Stomach (tissue), 8 donors: ENCODE measurements at regions not wholly inside any gene's neighbourhood (a gene's known extent, or its start where the extent isn't known, plus 50 kb on each side); places are given as distances from the start of the nearest gene placed in this dataset.
A peak's percentile ranks its signal among the peaks of the same experiment; 100 is the strongest.

Experiments
- DNase-seq, 2 donors: peaks; one replicate each; pipeline versions ENCODE4 v3.0.0 to v3.0.0-alpha.2; 2013 to 2019
- H3K27ac ChIP-seq, 5 donors: fragments of 200-600 bp in 4 of 5; sonication (generic) in 4 of 5; one replicate each; pipeline ENCODE4 v1.5.1; 2013 to 2019; ENCODE audit warnings: mild to moderate bottlenecking in 1 of 5, moderate library complexity in 1 of 5
- H3K27me3 ChIP-seq, 3 donors: fragments of 200-600 bp; sonication (generic); one replicate each; pipeline ENCODE4 v1.5.1; 2017 to 2019; ENCODE audit warnings: mixed run types in 1 of 3
- H3K36me3 ChIP-seq, 4 donors: fragments of 200-600 bp; sonication (generic); 1 replicate in 3 of 4; 2 replicates in 1 of 4; pipeline ENCODE4 v1.5.1; 2016 to 2019
- H3K4me1 ChIP-seq, 4 donors: fragments of 200-600 bp; sonication (generic); one replicate each; pipeline ENCODE4 v1.5.1; 2016 to 2019
- H3K4me3 ChIP-seq, 4 donors: fragments of 200-600 bp; sonication (generic) in 3 of 4; one replicate each; pipeline ENCODE4 v1.5.1; 2016 to 2019; ENCODE audit warnings: mild to moderate bottlenecking in 1 of 4
- H3K9me3 ChIP-seq, 4 donors: fragments of 200-600 bp; sonication (generic); one replicate each; pipeline ENCODE4 v1.5.1; 2016 to 2019
- EP300 ChIP-seq: sonication (generic); formaldehyde crosslinking; IDR thresholded peaks from one replicate; pipeline ENCODE4 v1.6.1; 2017; ENCODE audit warnings: antibody characterized with exemption
- POLR2A ChIP-seq, 4 donors: fragments of 450-650 bp; IDR thresholded peaks; one replicate each; pipeline ENCODE4 v1.6.1; 2016; ENCODE audit warnings: antibody characterized with exemption in 4 of 4, control low read depth in 2 of 4, mild to moderate bottlenecking in 1 of 4, moderate library complexity in 1 of 4
- POLR2AphosphoS5 ChIP-seq, 3 donors: sonication (generic); formaldehyde crosslinking; IDR thresholded peaks; one replicate each; pipeline ENCODE4 v1.6.1; 2016; ENCODE audit warnings: antibody characterized with exemption in 3 of 3
- WGBS, 5 donors: extraction: QIAGEN DNeasy Blood & Tissue Kit in 3 of 5; methylation state at CpG; one replicate each; pipeline versions ENCODE4 v1.1.5 to v1.1.7; 2013 to 2018; 5-methylcytosine and 5-hydroxymethylcytosine counted together
- intact Hi-C: fragments of 100-400 bp; cut with DNase I; formaldehyde crosslinking; loops from one replicate; pipeline ENCODE4 v1.15.1; 2023; ENCODE audit warnings: low total_unique reads
- TF ChIP-seq, protein P1 (sequence below), 7 experiments: fragments of 450-650 bp in 4 of 7; fragments of 200-600 bp in 3 of 7; sonication (generic) in 3 of 7; IDR thresholded peaks; one replicate each; pipeline ENCODE4 v1.5.1; 2016 to 2019; ENCODE audit warnings: antibody characterized with exemption in 7 of 7, control low read depth in 2 of 7, mild to moderate bottlenecking in 1 of 7
- donor health status: healthy with polysubstance abuse.
- donor health status: Bipolar disorder and iron deficiency.
- donor health status: healthy.

DNA sequence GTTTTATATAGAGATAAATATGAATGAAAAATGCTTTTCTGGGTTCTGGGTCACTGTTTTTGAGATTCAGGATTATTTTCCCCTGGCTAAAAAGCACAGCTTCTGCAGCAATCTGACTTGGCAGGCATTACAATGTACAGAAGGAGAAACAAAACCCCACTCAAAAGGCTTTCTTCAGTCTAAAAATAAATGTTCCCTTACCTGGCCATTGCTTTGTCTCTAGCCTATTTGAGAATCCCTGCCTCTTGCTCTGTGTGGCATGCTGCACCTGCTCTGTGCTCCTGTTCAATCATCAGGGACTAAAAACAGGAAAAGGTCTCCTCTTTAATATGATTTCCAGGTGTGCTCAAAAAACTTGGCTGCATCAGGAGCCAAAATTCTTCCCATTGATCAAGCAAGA lies 187.4 kb upstream of the STAC start:
- Histone ChIP-seq H3K4me1 (no peaks in the 10 kb centered on the region), H3K36me3 (no peaks in the 10 kb centered on the region), H3K27ac (no peak overlapping the region), H3K27me3 (no peaks in the 10 kb centered on the region), H3K4me3 (no peak overlapping the region), H3K9me3 (peaks cover 0 to 4% (median 0%) of the 10 kb centered on the region in 4 donors)
- intact Hi-C loops: no loop called here
- TF ChIP-seq POLR2AphosphoS5 (IDR thresholded peaks at IDR 0.05): no peak
- no peak for DNase-seq

- no peaks in the 10 kb centered on the region for H3K4me1 ChIP-seq
- TF ChIP-seq, protein P1, sequence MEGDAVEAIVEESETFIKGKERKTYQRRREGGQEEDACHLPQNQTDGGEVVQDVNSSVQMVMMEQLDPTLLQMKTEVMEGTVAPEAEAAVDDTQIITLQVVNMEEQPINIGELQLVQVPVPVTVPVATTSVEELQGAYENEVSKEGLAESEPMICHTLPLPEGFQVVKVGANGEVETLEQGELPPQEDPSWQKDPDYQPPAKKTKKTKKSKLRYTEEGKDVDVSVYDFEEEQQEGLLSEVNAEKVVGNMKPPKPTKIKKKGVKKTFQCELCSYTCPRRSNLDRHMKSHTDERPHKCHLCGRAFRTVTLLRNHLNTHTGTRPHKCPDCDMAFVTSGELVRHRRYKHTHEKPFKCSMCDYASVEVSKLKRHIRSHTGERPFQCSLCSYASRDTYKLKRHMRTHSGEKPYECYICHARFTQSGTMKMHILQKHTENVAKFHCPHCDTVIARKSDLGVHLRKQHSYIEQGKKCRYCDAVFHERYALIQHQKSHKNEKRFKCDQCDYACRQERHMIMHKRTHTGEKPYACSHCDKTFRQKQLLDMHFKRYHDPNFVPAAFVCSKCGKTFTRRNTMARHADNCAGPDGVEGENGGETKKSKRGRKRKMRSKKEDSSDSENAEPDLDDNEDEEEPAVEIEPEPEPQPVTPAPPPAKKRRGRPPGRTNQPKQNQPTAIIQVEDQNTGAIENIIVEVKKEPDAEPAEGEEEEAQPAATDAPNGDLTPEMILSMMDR (IDR thresholded peaks at IDR 0.05): no peak
- TF ChIP-seq POLR2A (IDR thresholded peaks at IDR 0.05) (no peak), POLR2AphosphoS5 (IDR thresholded peaks at IDR 0.05) (no peak)
- H3K36me3 ChIP-seq: no peaks in the 10 kb centered on the region
- intact Hi-C loops: no loop called here
- H3K9me3 ChIP-seq: peaks cover 0 to 4% (median 0%) of the 10 kb centered on the region in 4 donors
- H3K27ac ChIP-seq: no peak overlapping the region
- H3K4me3 ChIP-seq: no peak overlapping the region
- no peaks in the 10 kb centered on the region for H3K27me3 ChIP-seq
- 46 to 61% (median 57%) methylated on average over 2 of the region's 2 CpGs for WGBS, 5 donors
- DNase-seq: peak in 1 of 2 donors; percentile 23
Measured at GRCh38 chr3:36193448-36193847, 186.9 kb upstream of the STAC start.

DNA sequence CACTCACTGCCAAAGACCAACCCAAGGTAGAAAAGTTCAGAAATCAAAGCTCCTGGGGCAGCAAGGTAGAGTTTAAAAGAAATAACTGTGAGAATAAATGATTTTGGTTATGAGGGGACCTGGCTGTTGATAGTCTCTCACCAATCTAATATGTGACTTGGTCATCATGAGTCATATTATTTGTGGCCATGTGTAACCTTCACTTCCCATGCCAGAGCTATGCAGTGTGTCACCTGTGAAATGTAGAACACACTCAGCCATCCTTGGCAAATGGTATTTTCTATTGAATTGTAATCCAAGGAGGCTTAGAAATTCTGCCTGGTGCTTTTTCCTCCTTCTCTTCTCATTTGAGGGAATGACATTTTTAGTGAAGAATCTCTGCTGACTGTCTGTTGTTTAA lies 184.2 kb upstream of the STAC start:
- DNase-seq: no peak
- Histone ChIP-seq H3K4me1 (no peaks in the 10 kb centered on the region), H3K9me3 (no peaks in the 10 kb centered on the region), H3K27ac (no peak overlapping the region), H3K27me3 (no peaks in the 10 kb centered on the region), H3K36me3 (no peaks in the 10 kb centered on the region), H3K4me3 (no peak overlapping the region)
- TF ChIP-seq POLR2A (IDR thresholded peaks at IDR 0.05) (no peak), POLR2AphosphoS5 (IDR thresholded peaks at IDR 0.05) (no peak), EP300 (no peak)
- TF ChIP-seq, protein P1 (IDR thresholded peaks at IDR 0.05): no peak
- intact Hi-C loops: no loop called here

DNA sequence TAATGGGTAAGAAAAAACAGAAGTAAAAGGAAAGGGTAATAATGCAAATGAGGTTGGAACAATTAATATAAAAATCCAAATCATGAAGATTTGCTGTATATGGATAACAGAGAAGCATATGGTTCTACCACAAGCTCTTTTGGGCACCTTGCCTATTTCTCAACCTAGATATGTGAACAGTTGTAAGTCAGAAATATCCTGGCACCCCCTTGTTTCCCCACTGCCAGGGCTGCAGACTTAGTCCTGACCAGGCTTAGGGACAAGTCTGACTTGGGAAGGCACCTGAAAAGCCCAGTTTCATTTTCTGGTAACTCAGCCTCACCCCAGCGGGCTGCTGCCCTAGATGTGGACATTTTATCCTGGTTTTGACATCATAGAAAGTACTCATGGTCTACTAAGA lies 183.2 kb upstream of the STAC start:
- no peak for DNase-seq
- Histone ChIP-seq H3K27me3 (no peaks in the 10 kb centered on the region), H3K4me1 (no peaks in the 10 kb centered on the region), H3K9me3 (no peaks in the 10 kb centered on the region), H3K4me3 (no peak overlapping the region), H3K36me3 (no peaks in the 10 kb centered on the region), H3K27ac (no peak overlapping the region)
- no peak for TF ChIP-seq EP300
- TF ChIP-seq POLR2A (IDR thresholded peaks at IDR 0.05): no peak
- intact Hi-C loops: no loop called here
- 0 to 71% (median 27%) methylated on average over 1 of the region's 1 CpG for WGBS, 5 donors

GRCh38 chr3:36201546-36201945 lies 178.8 kb upstream of the STAC start:
- Histone ChIP-seq H3K27me3 (no peaks in the 10 kb centered on the region), H3K36me3 (no peaks in the 10 kb centered on the region), H3K27ac (no peak overlapping the region), H3K4me1 (no peaks in the 10 kb centered on the region), H3K4me3 (no peak overlapping the region), H3K9me3 (no peaks in the 10 kb centered on the region)
- no peak for TF ChIP-seq EP300
- TF ChIP-seq POLR2AphosphoS5 (IDR thresholded peaks at IDR 0.05): no peak
- no peak for TF ChIP-seq POLR2A (IDR thresholded peaks at IDR 0.05)
- TF ChIP-seq, protein P1 (IDR thresholded peaks at IDR 0.05): no peak
- DNase-seq: peak in 1 of 2 donors; percentile 10
- intact Hi-C loops: no loop called here
